GM19372 (cell line): ENCODE measurements at regions not wholly inside any gene's neighbourhood (a gene's known extent, or its start where the extent isn't known, plus 50 kb on each side); places are given as distances from the start of the nearest gene placed in this dataset.

Experiments used
- ATAC-seq: cut with Tn5 transposase; IDR thresholded peaks from one replicate; pipeline ENCODE4 v1.9.1; 2021; ENCODE audit warnings: mild to moderate bottlenecking, low read depth, moderate library complexity; ENCODE audit not compliant: unreplicated experiment

- ATAC-seq: no peak
Measured at GRCh38 chr12:4111010-4111409, 162.6 kb upstream of the CCND2 start.

GRCh38 chr12:4109826-4110225 is 163.7 kb upstream of the CCND2 start:
- ATAC-seq: no peak

- no peak for ATAC-seq
Measured at GRCh38 chr12:4108803-4109345, 164.7 kb upstream of the CCND2 start.

- ATAC-seq: no peak
Measured at GRCh38 chr12:4107911-4108697, 165.5 kb upstream of the CCND2 start.

GRCh38 chr12:4107436-4107878 is 166.1 kb upstream of the CCND2 start:
- ATAC-seq: peak; percentile 85

GRCh38 chr12:4106621-4107020 is 166.9 kb upstream of the CCND2 start:
- ATAC-seq: no peak

- ATAC-seq: no peak
Measured at GRCh38 chr12:4104722-4105244, 168.8 kb upstream of the CCND2 start.

- ATAC-seq: no peak
Measured at GRCh38 chr12:4099276-4099675, 174.3 kb upstream of the CCND2 start.

- no peak for ATAC-seq
Measured at GRCh38 chr12:4091016-4091743, 182.4 kb upstream of the CCND2 start.

- no peak for ATAC-seq
Measured at GRCh38 chr12:4089956-4090355, 183.6 kb upstream of the CCND2 start.

GRCh38 chr12:4089121-4089606 is 184.4 kb upstream of the CCND2 start:
- ATAC-seq: no peak

GRCh38 chr12:4088451-4088850 is 185.1 kb upstream of the CCND2 start:
- no peak for ATAC-seq

- ATAC-seq: no peak
Measured at GRCh38 chr12:4086481-4086880, 187.1 kb upstream of the CCND2 start.

GRCh38 chr12:4084573-4084972 is 189.0 kb upstream of the CCND2 start:
- ATAC-seq: no peak

- no peak for ATAC-seq
Measured at GRCh38 chr12:4082809-4083403, 190.7 kb upstream of the CCND2 start.

GRCh38 chr12:4080213-4080612 is 193.3 kb upstream of the CCND2 start:
- no peak for ATAC-seq

GRCh38 chr12:4074129-4074528 is 199.4 kb upstream of the CCND2 start:
- no peak for ATAC-seq

- no peak for ATAC-seq
Measured at GRCh38 chr12:4069670-4070010, 196.4 kb upstream of the PARP11 start.

GRCh38 chr12:4068981-4069669 is 195.9 kb upstream of the PARP11 start:
- ATAC-seq: no peak

GRCh38 chr12:4064008-4064407 is 190.8 kb upstream of the PARP11 start:
- ATAC-seq: no peak
